Esophagus squamous epithelium (tissue), 5 donors: ENCODE measurements at regions not wholly inside any gene's neighbourhood (a gene's known extent, or its start where the extent isn't known, plus 50 kb on each side); places are given as distances from the start of the nearest gene placed in this dataset.

Source experiments
- DNase-seq: peaks from one replicate; lab custom pipeline; 2025; lab: John Stamatoyannopoulos, UW
- H3K27ac ChIP-seq, 4 donors: fragments of 200-600 bp; sonication (generic); one replicate each; pipeline ENCODE4 v1.5.1; 2016 to 2019; ENCODE audit warnings: mild to moderate bottlenecking in 1 of 4
- H3K27me3 ChIP-seq, 4 donors: fragments of 200-600 bp; sonication (generic); 1 replicate in 3 of 4; 2 replicates in 1 of 4; pipeline versions ENCODE4 v1.5.1 to v1.6.0; 2017 to 2021; ENCODE audit warnings: antibody characterized with exemption in 1 of 4
- H3K36me3 ChIP-seq, 3 donors: fragments of 200-600 bp; sonication (generic); one replicate each; pipeline ENCODE4 v1.5.1; 2016 to 2019
- H3K4me1 ChIP-seq, 3 donors: fragments of 200-600 bp; sonication (generic); one replicate each; pipeline ENCODE4 v1.5.1; 2017 to 2019
- H3K4me3 ChIP-seq, 4 donors: fragments of 200-600 bp; sonication (generic); 1 replicate in 3 of 4; 2 replicates in 1 of 4; pipeline ENCODE4 v1.5.1; 2016 to 2019; ENCODE audit warnings: mild to moderate bottlenecking in 2 of 4, moderate library complexity in 1 of 4
- H3K9me3 ChIP-seq, 3 donors: fragments of 200-600 bp; sonication (generic); one replicate each; pipeline ENCODE4 v1.5.1; 2016 to 2019
- CTCF ChIP-seq, 6 experiments: fragments of 450-650 bp in 4 of 6; fragments of 200-600 bp in 2 of 6; sonication (generic) in 2 of 6; IDR thresholded peaks; one replicate each; pipeline ENCODE4 v1.5.1; 2016 to 2019; ENCODE audit warnings: antibody characterized with exemption in 6 of 6, mild to moderate bottlenecking in 4 of 6, moderate library complexity in 4 of 6
- POLR2A ChIP-seq, 4 donors: fragments of 450-650 bp; IDR thresholded peaks; one replicate each; pipeline ENCODE4 v1.6.1; 2017; ENCODE audit warnings: antibody characterized with exemption in 4 of 4, mild to moderate bottlenecking in 4 of 4, moderate library complexity in 3 of 4
- WGBS, 2 donors: methylation state at CpG; one replicate each; pipeline ENCODE4 v1.1.5; 2018; 5-methylcytosine and 5-hydroxymethylcytosine counted together
- intact Hi-C: fragments of 100-400 bp; cut with DNase I; formaldehyde crosslinking; loops from one replicate; pipeline ENCODE4 v1.15.0; 2022
- donor health status: DM: yes; HTN: yes; CAD: no.

- H3K36me3 ChIP-seq: no peaks in the 10 kb centered on the region
- no peaks in the 10 kb centered on the region for H3K27me3 ChIP-seq
- H3K4me1 ChIP-seq: no peaks in the 10 kb centered on the region
- no peak for TF ChIP-seq CTCF (IDR thresholded peaks at IDR 0.05)
- TF ChIP-seq POLR2A (IDR thresholded peaks at IDR 0.05): no peak
- H3K4me3 ChIP-seq: no peak overlapping the region
- H3K9me3 ChIP-seq: no peaks in the 10 kb centered on the region
- intact Hi-C loops: no loop called here
- H3K27ac ChIP-seq: no peak overlapping the region
- DNase-seq: no peak
Observed at GRCh38 chr11:91170711-91171110, 947.9 kb upstream of the CHORDC1 start.

- Histone ChIP-seq H3K9me3 (no peaks in the 10 kb centered on the region), H3K27me3 (no peaks in the 10 kb centered on the region), H3K4me1 (peaks cover 0 to 6% (median 0%) of the 10 kb centered on the region in 3 donors), H3K4me3 (no peak overlapping the region), H3K36me3 (no peaks in the 10 kb centered on the region), H3K27ac (no peak overlapping the region)
- no peak for TF ChIP-seq CTCF (IDR thresholded peaks at IDR 0.05)
- TF ChIP-seq POLR2A (IDR thresholded peaks at IDR 0.05): no peak
- 21 to 37% methylated on average over 3 of the region's 3 CpGs for WGBS, 2 donors
- no peak for DNase-seq
- intact Hi-C loops: no loop called here
Observed at GRCh38 chr11:91164452-91164822, 941.6 kb upstream of the CHORDC1 start.

- DNase-seq: no peak
Observed at GRCh38 chr11:91163619-91164451, 941.0 kb upstream of the CHORDC1 start.

GRCh38 chr11:91160661-91161060 is 937.8 kb upstream of the CHORDC1 start:
- intact Hi-C loops: no loop called here
- Histone ChIP-seq H3K27ac (no peak overlapping the region), H3K4me3 (no peak overlapping the region), H3K4me1 (peaks cover 0 to 6% (median 0%) of the 10 kb centered on the region in 3 donors), H3K27me3 (no peaks in the 10 kb centered on the region), H3K36me3 (no peaks in the 10 kb centered on the region), H3K9me3 (no peaks in the 10 kb centered on the region)
- WGBS, 2 donors: 55 to 70% methylated on average over 1 of the region's 1 CpG
- TF ChIP-seq CTCF (IDR thresholded peaks at IDR 0.05): no peak
- TF ChIP-seq POLR2A (IDR thresholded peaks at IDR 0.05): no peak
- DNase-seq: no peak

More at GRCh38 chr11:91163619-91164451, 941.0 kb upstream of the CHORDC1 start:
- Histone ChIP-seq H3K27ac (peak overlapping the region in 1 of 4 donors; percentile 9), H3K9me3 (no peaks in the 10 kb centered on the region), H3K4me1 (peaks cover 0 to 6% (median 0%) of the 10 kb centered on the region in 3 donors), H3K36me3 (no peaks in the 10 kb centered on the region), H3K4me3 (no peak overlapping the region), H3K27me3 (no peaks in the 10 kb centered on the region)
- intact Hi-C loops: no loop called here
- TF ChIP-seq POLR2A (IDR thresholded peaks at IDR 0.05) (no peak), CTCF (IDR thresholded peaks at IDR 0.05) (no peak)
- WGBS, 2 donors: 14 to 24% methylated on average over 2 of the region's 2 CpGs

- intact Hi-C loops: no loop called here
- peaks cover 0 to 5% (median 0%) of the 10 kb centered on the region in 3 donors for H3K4me1 ChIP-seq
- no peak for DNase-seq
- TF ChIP-seq POLR2A (IDR thresholded peaks at IDR 0.05) (no peak), CTCF (IDR thresholded peaks at IDR 0.05) (no peak)
- no peaks in the 10 kb centered on the region for H3K9me3 ChIP-seq
- WGBS, 2 donors: 77 to 79% methylated on average over 3 of the region's 3 CpGs
- no peaks in the 10 kb centered on the region for H3K27me3 ChIP-seq
- no peak overlapping the region for H3K4me3 ChIP-seq
- H3K27ac ChIP-seq: no peak overlapping the region
- no peaks in the 10 kb centered on the region for H3K36me3 ChIP-seq
Observed at GRCh38 chr11:91158891-91159537, 936.2 kb upstream of the CHORDC1 start.
